H1 (cell line): ENCODE measurements at regions not wholly inside any gene's neighbourhood (a gene's known extent, or its start where the extent isn't known, plus 50 kb on each side); places are given as distances from the start of the nearest gene placed in this dataset.

Experiments
- CTCF ChIA-PET: fragments of 300-600 bp; sonication (Branson Sonifier 250); formaldehyde crosslinking; loops from one replicate; lab custom pipeline; 2021; ENCODE audit not compliant: partially characterized antibody; lab: Charles Lee
- POLR2A ChIA-PET: fragments of 300-600 bp; sonication (Branson Sonifier 250); formaldehyde crosslinking; loops from one replicate; lab custom pipeline; 2021; ENCODE audit warnings: inconsistent platforms; ENCODE audit not compliant: partially characterized antibody; lab: Charles Lee
- DNase-seq, 2 experiments: peaks; one replicate each; pipeline versions ENCODE4 v3.0.0 to v3.0.0-alpha.2; 2010 to 2022; ENCODE audit warnings: low spot score in 2 of 2, low read depth in 1 of 2, mixed read lengths in 1 of 2
- FAIRE-seq: peaks from 2 replicates; lab custom pipeline; 2011; peaks lifted over from hg19 to GRCh38; lab: Jason Lieb, UNC
- H2AFZ ChIP-seq: 2 replicates; pipeline ENCODE4 v1.8.1; 2012; ENCODE audit warnings: low read length, inconsistent platforms
- H2AK5ac ChIP-seq: 2 replicates; pipeline ENCODE4 v1.6.1; 2013; ENCODE audit warnings: low read depth, low read length
- H2BK120ac ChIP-seq: replicated peaks from 2 replicates; pipeline ENCODE3; 2013; ENCODE audit warnings: low read depth, low read length, inconsistent platforms
- H2BK12ac ChIP-seq: 2 replicates; pipeline ENCODE4 v1.6.1; 2013; ENCODE audit warnings: low read depth, low read length
- H2BK15ac ChIP-seq: 2 replicates; pipeline ENCODE4 v1.6.1; 2013; ENCODE audit warnings: low read length
- H2BK20ac ChIP-seq: 2 replicates; pipeline ENCODE4 v1.6.1; 2013; ENCODE audit warnings: low read length
- H2BK5ac ChIP-seq: 2 replicates; pipeline ENCODE4 v1.6.1; 2013; ENCODE audit warnings: low read depth, low read length
- H3K14ac ChIP-seq: 2 replicates; pipeline ENCODE4 v1.6.1; 2013; ENCODE audit warnings: inconsistent platforms; ENCODE audit not compliant: insufficient read length
- H3K18ac ChIP-seq: 2 replicates; pipeline ENCODE4 v1.6.1; 2013; ENCODE audit warnings: low read length; ENCODE audit errors: extremely low read depth
- H3K23ac ChIP-seq: 2 replicates; pipeline ENCODE4 v1.6.1; 2013; ENCODE audit warnings: inconsistent platforms; ENCODE audit not compliant: insufficient read length
- H3K23me2 ChIP-seq: 2 replicates; pipeline ENCODE4 v1.6.1; 2013; ENCODE audit warnings: low read depth, low read length
- H3K27ac ChIP-seq: 2 replicates; pipeline ENCODE4 v1.6.1; 2011; ENCODE audit warnings: low read depth, low read length, inconsistent platforms
- H3K27me3 ChIP-seq, 4 experiments: replicated peaks in 1 of 4; 1 replicate in 1 of 4; 2 replicates in 3 of 4; pipeline versions ENCODE4 v1.6.1 to v1.8.1; 2011 to 2013; ENCODE audit warnings: low read length in 3 of 4, mild to moderate bottlenecking in 3 of 4, inconsistent platforms in 2 of 4, mixed read lengths in 2 of 4, moderate library complexity in 1 of 4; ENCODE audit not compliant: control insufficient read depth in 3 of 4, insufficient read depth in 3 of 4; ENCODE audit errors: extremely low read depth in 1 of 4
- H3K36me3 ChIP-seq, 4 experiments: 2 replicates each; pipeline versions ENCODE4 v1.6.1 to v1.8.1; 2011 to 2013; ENCODE audit warnings: mild to moderate bottlenecking in 4 of 4, low read length in 3 of 4, moderate library complexity in 2 of 4, control low read depth in 1 of 4, inconsistent platforms in 1 of 4; ENCODE audit not compliant: insufficient read depth in 4 of 4, control insufficient read depth in 2 of 4
- H3K4ac ChIP-seq: replicated peaks from 2 replicates; pipeline ENCODE3; 2013; ENCODE audit warnings: low read length, low read depth, mixed read lengths, inconsistent platforms; ENCODE audit not compliant: insufficient read length
- H3K4me1 ChIP-seq, 4 experiments: replicated peaks in 1 of 4; 1 replicate in 1 of 4; 2 replicates in 3 of 4; pipeline versions ENCODE4 v1.6.1 to v1.8.1; 2011 to 2013; ENCODE audit warnings: low read length in 3 of 4, inconsistent platforms in 2 of 4, mixed read lengths in 1 of 4; ENCODE audit not compliant: insufficient read depth in 4 of 4, control insufficient read depth in 3 of 4
- H3K4me2 ChIP-seq, 2 experiments: 2 replicates each; pipeline versions ENCODE4 v1.6.1 to v1.8.1; 2011 to 2013; ENCODE audit warnings: low read depth in 2 of 2, low read length in 2 of 2, control low read depth in 1 of 2, inconsistent platforms in 1 of 2, mild to moderate bottlenecking in 1 of 2; ENCODE audit not compliant: insufficient read depth in 1 of 2
- H3K4me3 ChIP-seq, 4 experiments: fragments of 200-600, 300-600 bp in 1 of 4; sonication (generic), shearing (Covaris generic), sonication (Bioruptor Twin) in 1 of 4; 2 replicates each; pipeline versions ENCODE4 v1.5.1 to v1.8.1; 2011 to 2016; ENCODE audit warnings: low read length in 4 of 4, low read depth in 3 of 4, control low read depth in 2 of 4, inconsistent platforms in 2 of 4, mild to moderate bottlenecking in 2 of 4, mixed read lengths in 1 of 4, moderate library complexity in 1 of 4; ENCODE audit not compliant: insufficient read depth in 2 of 4; ENCODE audit errors: extremely low read depth in 1 of 4
- H3K56ac ChIP-seq: replicated peaks from 2 replicates; pipeline ENCODE3; 2013; ENCODE audit warnings: low read depth, mild to moderate bottlenecking, mixed read lengths, low read length, inconsistent platforms; ENCODE audit not compliant: insufficient read length
- H3K79me1 ChIP-seq: 2 replicates; pipeline ENCODE4 v1.6.1; 2013; ENCODE audit warnings: low read depth, low read length, control low read depth
- H3K79me2 ChIP-seq, 2 experiments: 2 replicates each; pipeline versions ENCODE4 v1.6.1 to v1.8.1; 2012 to 2013; ENCODE audit warnings: low read length in 2 of 2, mild to moderate bottlenecking in 2 of 2, inconsistent platforms in 1 of 2; ENCODE audit not compliant: insufficient read depth in 2 of 2, control insufficient read depth in 1 of 2
- H3K9ac ChIP-seq, 4 experiments: replicated peaks in 1 of 4; 1 replicate in 1 of 4; 2 replicates in 3 of 4; pipeline versions ENCODE4 v1.6.1 to v1.8.1; 2011 to 2013; ENCODE audit warnings: low read depth in 3 of 4, low read length in 3 of 4, control low read depth in 2 of 4, mild to moderate bottlenecking in 2 of 4, moderate library complexity in 2 of 4, inconsistent platforms in 1 of 4; ENCODE audit errors: extremely low read depth in 1 of 4
- H3K9me3 ChIP-seq, 2 experiments: 2 replicates each; pipeline versions ENCODE4 v1.6.1 to v1.8.1; 2012 to 2013; ENCODE audit warnings: mild to moderate bottlenecking in 2 of 2, moderate library complexity in 2 of 2, control low read depth in 1 of 2, inconsistent platforms in 1 of 2, low read depth in 1 of 2, low read length in 1 of 2, mixed read lengths in 1 of 2; ENCODE audit not compliant: insufficient read depth in 2 of 2
- H4K20me1 ChIP-seq, 2 experiments: replicated peaks in 1 of 2; 2 replicates each; pipeline versions ENCODE3 to v1.8.1; 2011 to 2013; ENCODE audit warnings: inconsistent platforms in 2 of 2, low read length in 2 of 2, mild to moderate bottlenecking in 1 of 2; ENCODE audit not compliant: insufficient read depth in 2 of 2, control insufficient read depth in 1 of 2
- H4K5ac ChIP-seq: 2 replicates; pipeline ENCODE4 v1.6.1; 2013; ENCODE audit warnings: low read length, low read depth, mixed read lengths, inconsistent platforms; ENCODE audit not compliant: insufficient read length
- H4K8ac ChIP-seq: 2 replicates; pipeline ENCODE4 v1.8.0; 2013; ENCODE audit warnings: mild to moderate bottlenecking, moderate library complexity, low read length, inconsistent platforms; ENCODE audit not compliant: insufficient read depth; ENCODE audit errors: extremely low read depth
- H4K91ac ChIP-seq: replicated peaks from 2 replicates; pipeline ENCODE3; 2013; ENCODE audit warnings: low read length, mixed read lengths, inconsistent platforms; ENCODE audit not compliant: insufficient read length
- ASH2L ChIP-seq: fragments of 200-600, 300-600 bp; sonication (generic); IDR thresholded peaks from one replicate; pipeline ENCODE4 v1.7.1; 2017; ENCODE audit warnings: low read length
- CHD2 ChIP-seq: IDR thresholded peaks from 2 replicates; pipeline ENCODE4 v1.6.1; 2012; ENCODE audit warnings: low read length, improper control_type of control experiment
- SUZ12 ChIP-seq: fragments of 200-600 bp; sonication (generic); IDR thresholded peaks from 2 replicates; pipeline ENCODE4 v1.6.1; 2012; ENCODE audit warnings: mild to moderate bottlenecking, inconsistent platforms, low read length, moderate library complexity, mixed read lengths
- WGBS, 2 experiments: shearing (Covaris generic) in 1 of 2; methylation state at CpG; one replicate each; pipeline versions ENCODE4 v1.1.6 to v1.1.7; 2013 to 2015; ENCODE audit warnings: low lambda C conversion rate in 2 of 2, mixed read lengths in 2 of 2, inconsistent platforms in 1 of 2, low coverage in 1 of 2, missing lambda C conversion rate in 1 of 2; ENCODE audit not compliant: insufficient replicate concordance in 2 of 2, insufficient coverage in 1 of 2, insufficient read length in 1 of 2; ENCODE audit errors: extremely low coverage in 1 of 2, missing lambda C conversion rate in 1 of 2; 5-methylcytosine and 5-hydroxymethylcytosine counted together

- DNase-seq, result no peak
- Histone ChIP-seq H3K23me2 (no peaks in the 10 kb centered on the region), H2BK12ac (no peak overlapping the region), H2BK120ac (peak overlapping the region; percentile 6), H2AFZ (no peak overlapping the region), H2AK5ac (no peak overlapping the region), H3K9me3 (no peaks in the 10 kb centered on the region), H3K79me1 (no peaks in the 10 kb centered on the region), H3K4ac (peak overlapping the region; percentile 53), H2BK15ac (no peak overlapping the region), H4K20me1 (no peaks in the 10 kb centered on the region), H3K79me2 (no peaks in the 10 kb centered on the region), H4K5ac (no peak overlapping the region), H3K23ac (no peak overlapping the region), H3K18ac (no peak overlapping the region), H3K4me1 (peaks cover 0 to 5% (median 2%) of the 10 kb centered on the region in 4 experiments; a peak in 2 of 7 replicates), H3K36me3 (no peaks in the 10 kb centered on the region), H3K9ac (no peak overlapping the region), H3K4me2 (no peak overlapping the region), H3K27me3 (no peaks in the 10 kb centered on the region), H3K56ac (no peak overlapping the region), H4K91ac (no peak overlapping the region), H3K14ac (no peak overlapping the region), H4K8ac (no peak overlapping the region), H2BK20ac (no peak overlapping the region), H3K27ac (no peak overlapping the region), H2BK5ac (no peak overlapping the region), H3K4me3 (no peak overlapping the region)
- ChIA-PET CTCF (no interaction called here), POLR2A (no interaction called here)
- no peak for FAIRE-seq
- WGBS, 2 experiments, result 81% methylated on average over 2 of the region's 2 CpGs; no CpG with 5 or more reads in 1 of the 2 experiments
- TF ChIP-seq SUZ12 (no peak), CHD2 (no peak), ASH2L (no peak)
Observed at GRCh38 chr4:96012687-96013086, 172.8 kb downstream of the PDHA2 start.
